ENCODE measurements at regions not wholly inside any gene's neighbourhood (a gene's known extent, or its start where the extent isn't known, plus 50 kb on each side); places are given as distances from the start of the nearest gene placed in this dataset.
"Not testable (repeated sequence)": the region's sequence is repeated elsewhere in the genome, so short reads cannot be mapped to it uniquely, and the experiment has no call there.

GRCh38 chr6:117761610-117762009, 86.3 kb downstream of the NUS1 start:
- DNase-seq (ENCODE audit: low read depth), result no peak
- peaks cover 16% of the 10 kb centered on the region for H3K9me3 ChIP-seq (ENCODE audit: control insufficient read depth, low read length)
- no peaks in the 10 kb centered on the region for H3K36me3 ChIP-seq (ENCODE audit: control insufficient read depth, insufficient read depth, low read length, severe bottlenecking)
- no peaks in the 10 kb centered on the region for H3K27me3 ChIP-seq (replicated peaks; ENCODE audit: control insufficient read depth, insufficient read depth, low read length)
- H3K4me3 ChIP-seq (ENCODE audit: low read length), result no peak overlapping the region
- no peak overlapping the region for H3K9ac ChIP-seq (ENCODE audit: low read length)
- no peaks in the 10 kb centered on the region for H3K4me1 ChIP-seq (ENCODE audit: control insufficient read depth, insufficient read depth, low read length)

GRCh38 chr6:117771403-117771802, 96.1 kb downstream of the NUS1 start:
- Histone ChIP-seq H3K9me3 (ENCODE audit: control insufficient read depth, low read length) (peaks cover 4% of the 10 kb centered on the region), H3K36me3 (ENCODE audit: control insufficient read depth, insufficient read depth, low read length, severe bottlenecking) (no peaks in the 10 kb centered on the region), H3K27me3 (replicated peaks; ENCODE audit: control insufficient read depth, insufficient read depth, low read length) (no peaks in the 10 kb centered on the region), H3K4me3 (ENCODE audit: low read length) (no peak overlapping the region), H3K9ac (ENCODE audit: low read length) (no peak overlapping the region), H3K4me1 (ENCODE audit: control insufficient read depth, insufficient read depth, low read length) (no peaks in the 10 kb centered on the region)
- DNase-seq (ENCODE audit: low read depth), result no peak

GRCh38 chr6:117776441-117776840, 101.2 kb downstream of the NUS1 start:
- no peak overlapping the region for H3K4me3 ChIP-seq (ENCODE audit: low read length)
- no peaks in the 10 kb centered on the region for H3K27me3 ChIP-seq (replicated peaks; ENCODE audit: control insufficient read depth, insufficient read depth, low read length)
- DNase-seq (ENCODE audit: low read depth), result no peak
- no peaks in the 10 kb centered on the region for H3K9me3 ChIP-seq (ENCODE audit: control insufficient read depth, low read length)
- no peak overlapping the region for H3K9ac ChIP-seq (ENCODE audit: low read length)
- no peaks in the 10 kb centered on the region for H3K4me1 ChIP-seq (ENCODE audit: control insufficient read depth, insufficient read depth, low read length)
- H3K36me3 ChIP-seq (ENCODE audit: control insufficient read depth, insufficient read depth, low read length, severe bottlenecking), result no peaks in the 10 kb centered on the region

- Histone ChIP-seq H3K4me3 (ENCODE audit: low read length) (no peak overlapping the region), H3K9me3 (ENCODE audit: control insufficient read depth, low read length) (peaks cover 6% of the 10 kb centered on the region)
Measured at GRCh38 chr6:117781550-117781949, 106.3 kb downstream of the NUS1 start.

GRCh38 chr6:117783279-117783678, 108.0 kb downstream of the NUS1 start:
- no peak for DNase-seq (ENCODE audit: low read depth)
- Histone ChIP-seq H3K36me3 (ENCODE audit: control insufficient read depth, insufficient read depth, low read length, severe bottlenecking) (no peaks in the 10 kb centered on the region), H3K4me3 (ENCODE audit: low read length) (no peak overlapping the region), H3K27me3 (replicated peaks; ENCODE audit: control insufficient read depth, insufficient read depth, low read length) (no peaks in the 10 kb centered on the region), H3K9ac (ENCODE audit: low read length) (no peak overlapping the region), H3K4me1 (ENCODE audit: control insufficient read depth, insufficient read depth, low read length) (no peaks in the 10 kb centered on the region), H3K9me3 (ENCODE audit: control insufficient read depth, low read length) (peaks cover 6% of the 10 kb centered on the region)

More at GRCh38 chr6:117781550-117781949, 106.3 kb downstream of the NUS1 start:
- DNase-seq (ENCODE audit: low read depth), result no peak
- no peaks in the 10 kb centered on the region for H3K27me3 ChIP-seq (replicated peaks; ENCODE audit: control insufficient read depth, insufficient read depth, low read length)
- no peaks in the 10 kb centered on the region for H3K36me3 ChIP-seq (ENCODE audit: control insufficient read depth, insufficient read depth, low read length, severe bottlenecking)
- no peaks in the 10 kb centered on the region for H3K4me1 ChIP-seq (ENCODE audit: control insufficient read depth, insufficient read depth, low read length)
- no peak overlapping the region for H3K9ac ChIP-seq (ENCODE audit: low read length)

- Histone ChIP-seq H3K27me3 (replicated peaks; ENCODE audit: control insufficient read depth, insufficient read depth, low read length) (no peaks in the 10 kb centered on the region), H3K4me3 (ENCODE audit: low read length) (no peak overlapping the region), H3K4me1 (ENCODE audit: control insufficient read depth, insufficient read depth, low read length) (no peaks in the 10 kb centered on the region), H3K36me3 (ENCODE audit: control insufficient read depth, insufficient read depth, low read length, severe bottlenecking) (no peaks in the 10 kb centered on the region), H3K9me3 (ENCODE audit: control insufficient read depth, low read length) (no peaks in the 10 kb centered on the region), H3K9ac (ENCODE audit: low read length) (no peak overlapping the region)
- no peak for DNase-seq (ENCODE audit: low read depth)
Measured at GRCh38 chr6:117791012-117791411, 115.7 kb downstream of the NUS1 start.

- no peak for DNase-seq (ENCODE audit: low read depth)
- no peaks in the 10 kb centered on the region for H3K4me1 ChIP-seq (ENCODE audit: control insufficient read depth, insufficient read depth, low read length)
- H3K9ac ChIP-seq (ENCODE audit: low read length), result no peak overlapping the region
- H3K4me3 ChIP-seq (ENCODE audit: low read length), result no peak overlapping the region
- H3K27me3 ChIP-seq (replicated peaks; ENCODE audit: control insufficient read depth, insufficient read depth, low read length), result no peaks in the 10 kb centered on the region
- no peaks in the 10 kb centered on the region for H3K9me3 ChIP-seq (ENCODE audit: control insufficient read depth, low read length)
- no peaks in the 10 kb centered on the region for H3K36me3 ChIP-seq (ENCODE audit: control insufficient read depth, insufficient read depth, low read length, severe bottlenecking)
Measured at GRCh38 chr6:117795234-117795633, 111.8 kb upstream of the SLC35F1 start.

GRCh38 chr6:117798819-117799218, 108.2 kb upstream of the SLC35F1 start:
- H3K4me1 ChIP-seq (ENCODE audit: control insufficient read depth, insufficient read depth, low read length); H3K4me3 ChIP-seq (ENCODE audit: low read length); H3K36me3 ChIP-seq (ENCODE audit: control insufficient read depth, insufficient read depth, low read length, severe bottlenecking); H3K9ac ChIP-seq (ENCODE audit: low read length); H3K9me3 ChIP-seq (ENCODE audit: control insufficient read depth, low read length); DNase-seq (ENCODE audit: low read depth); H3K27me3 ChIP-seq (replicated peaks; ENCODE audit: control insufficient read depth, insufficient read depth, low read length): not testable (repeated sequence)

GRCh38 chr6:117810269-117810668, 96.8 kb upstream of the SLC35F1 start:
- no peaks in the 10 kb centered on the region for H3K36me3 ChIP-seq (ENCODE audit: control insufficient read depth, insufficient read depth, low read length, severe bottlenecking)
- no peaks in the 10 kb centered on the region for H3K9me3 ChIP-seq (ENCODE audit: control insufficient read depth, low read length)
- DNase-seq (ENCODE audit: low read depth), result no peak
- H3K4me3 ChIP-seq (ENCODE audit: low read length), result no peak overlapping the region
- no peaks in the 10 kb centered on the region for H3K4me1 ChIP-seq (ENCODE audit: control insufficient read depth, insufficient read depth, low read length)
- H3K9ac ChIP-seq (ENCODE audit: low read length), result no peak overlapping the region
- H3K27me3 ChIP-seq (replicated peaks; ENCODE audit: control insufficient read depth, insufficient read depth, low read length), result no peaks in the 10 kb centered on the region

- Histone ChIP-seq H3K27me3 (replicated peaks; ENCODE audit: control insufficient read depth, insufficient read depth, low read length) (no peaks in the 10 kb centered on the region), H3K9me3 (ENCODE audit: control insufficient read depth, low read length) (no peaks in the 10 kb centered on the region), H3K9ac (ENCODE audit: low read length) (no peak overlapping the region), H3K4me3 (ENCODE audit: low read length) (no peak overlapping the region), H3K36me3 (ENCODE audit: control insufficient read depth, insufficient read depth, low read length, severe bottlenecking) (no peaks in the 10 kb centered on the region), H3K4me1 (ENCODE audit: control insufficient read depth, insufficient read depth, low read length) (no peaks in the 10 kb centered on the region)
- no peak for DNase-seq (ENCODE audit: low read depth)
Measured at GRCh38 chr6:117817499-117817898, 89.6 kb upstream of the SLC35F1 start.

- Histone ChIP-seq H3K27me3 (replicated peaks; ENCODE audit: control insufficient read depth, insufficient read depth, low read length) (no peaks in the 10 kb centered on the region), H3K9me3 (ENCODE audit: control insufficient read depth, low read length) (no peaks in the 10 kb centered on the region), H3K9ac (ENCODE audit: low read length) (no peak overlapping the region), H3K4me3 (ENCODE audit: low read length) (no peak overlapping the region), H3K4me1 (ENCODE audit: control insufficient read depth, insufficient read depth, low read length) (no peaks in the 10 kb centered on the region), H3K36me3 (ENCODE audit: control insufficient read depth, insufficient read depth, low read length, severe bottlenecking) (no peaks in the 10 kb centered on the region)
- DNase-seq (ENCODE audit: low read depth), result no peak
Measured at GRCh38 chr6:117817992-117818391, 89.1 kb upstream of the SLC35F1 start.

GRCh38 chr6:117818449-117818848, 88.6 kb upstream of the SLC35F1 start:
- DNase-seq (ENCODE audit: low read depth), result no peak
- no peaks in the 10 kb centered on the region for H3K27me3 ChIP-seq (replicated peaks; ENCODE audit: control insufficient read depth, insufficient read depth, low read length)

More at GRCh38 chr6:117818449-117818848, 88.6 kb upstream of the SLC35F1 start:
- Histone ChIP-seq H3K9ac (ENCODE audit: low read length) (no peak overlapping the region), H3K4me3 (ENCODE audit: low read length) (no peak overlapping the region), H3K9me3 (ENCODE audit: control insufficient read depth, low read length) (no peaks in the 10 kb centered on the region), H3K4me1 (ENCODE audit: control insufficient read depth, insufficient read depth, low read length) (no peaks in the 10 kb centered on the region), H3K36me3 (ENCODE audit: control insufficient read depth, insufficient read depth, low read length, severe bottlenecking) (no peaks in the 10 kb centered on the region)
